Limb (tissue), 2 donors: ENCODE measurements at regions not wholly inside any gene's neighbourhood (a gene's known extent, or its start where the extent isn't known, plus 50 kb on each side); places are given as distances from the start of the nearest gene placed in this dataset.
"Not testable (repeated sequence)": the region's sequence is repeated elsewhere in the genome, so short reads cannot be mapped to it uniquely, and the experiment has no call there.

Source experiments
- DNase-seq, 2 donors: peaks; one replicate each; pipeline ENCODE4 v3.0.0-alpha.2; 2016; ENCODE audit errors: extremely low spot score in 2 of 2

- DNase-seq, result no peak
Observed at GRCh38 chr2:83291083-83291482, 1168.0 kb downstream of the SUCLG1 start.

- DNase-seq, result no peak
Observed at GRCh38 chr2:83282841-83283240, 1176.2 kb downstream of the SUCLG1 start.

- no peak for DNase-seq
Observed at GRCh38 chr2:83282043-83282795, 1176.9 kb downstream of the SUCLG1 start.

DNA sequence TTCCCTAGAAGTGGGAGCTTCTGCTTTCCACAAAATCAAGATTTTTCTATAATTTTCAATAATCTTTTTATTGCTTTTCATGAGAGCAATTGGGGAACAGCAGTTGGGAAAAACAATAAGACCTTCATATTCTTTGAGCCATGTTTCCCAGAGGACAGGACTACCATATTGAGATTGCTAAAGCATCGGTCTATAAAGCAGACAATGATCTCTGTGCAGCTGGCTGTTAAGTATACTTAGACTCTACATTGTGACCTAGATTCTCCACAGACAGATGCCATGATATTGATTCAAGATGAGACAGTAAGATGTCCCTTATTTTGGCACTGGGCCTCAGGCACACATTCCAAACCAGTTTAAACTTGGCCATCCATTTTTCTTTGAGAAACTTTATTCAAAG, 1178.7 kb downstream of the SUCLG1 start:
- DNase-seq, result no peak

DNA sequence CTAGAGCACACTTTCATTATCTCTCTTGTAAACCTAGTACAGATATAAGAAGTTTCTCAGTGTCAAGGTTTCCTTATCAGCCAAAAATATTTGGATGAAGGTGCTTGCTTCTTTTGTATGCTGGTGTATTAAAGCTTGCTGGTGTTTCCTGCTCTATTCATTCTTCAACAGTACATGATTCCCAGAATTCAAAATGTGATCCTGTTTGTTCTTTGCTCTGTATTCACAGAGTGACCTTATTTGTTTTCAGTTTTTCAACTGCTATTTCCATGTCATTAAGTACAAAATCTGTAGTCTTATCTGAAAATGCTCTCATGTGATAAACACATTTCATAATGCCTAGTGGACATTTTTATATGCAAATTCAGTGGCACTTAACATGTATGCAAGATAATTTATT, 1185.8 kb downstream of the SUCLG1 start:
- no peak for DNase-seq

DNA sequence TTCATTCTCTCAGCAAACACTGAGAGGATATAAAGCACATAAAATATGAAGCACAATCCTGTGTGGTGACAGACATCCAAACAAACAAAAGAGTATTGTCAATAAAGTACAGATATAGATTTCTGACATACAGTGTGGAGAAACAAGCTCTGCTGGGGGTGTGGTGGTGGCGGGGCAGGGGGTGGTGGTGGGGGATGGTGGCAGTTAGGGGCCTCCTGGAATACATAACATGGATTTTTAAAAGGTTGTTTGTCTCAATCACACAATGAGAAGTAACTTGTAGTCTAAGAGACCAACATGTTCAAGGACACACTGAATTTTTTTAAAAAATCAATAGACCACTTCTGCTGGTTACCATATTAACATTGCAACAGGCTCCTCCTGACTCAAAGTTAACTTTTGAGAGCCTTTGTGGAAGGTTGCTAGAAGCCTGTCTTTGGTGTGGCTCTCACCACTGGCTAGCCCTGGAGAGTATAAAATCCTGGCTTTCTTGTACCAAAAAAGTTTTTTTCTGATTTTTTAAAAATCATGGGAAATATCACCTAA, 1197.4 kb downstream of the SUCLG1 start:
- no peak for DNase-seq

DNA sequence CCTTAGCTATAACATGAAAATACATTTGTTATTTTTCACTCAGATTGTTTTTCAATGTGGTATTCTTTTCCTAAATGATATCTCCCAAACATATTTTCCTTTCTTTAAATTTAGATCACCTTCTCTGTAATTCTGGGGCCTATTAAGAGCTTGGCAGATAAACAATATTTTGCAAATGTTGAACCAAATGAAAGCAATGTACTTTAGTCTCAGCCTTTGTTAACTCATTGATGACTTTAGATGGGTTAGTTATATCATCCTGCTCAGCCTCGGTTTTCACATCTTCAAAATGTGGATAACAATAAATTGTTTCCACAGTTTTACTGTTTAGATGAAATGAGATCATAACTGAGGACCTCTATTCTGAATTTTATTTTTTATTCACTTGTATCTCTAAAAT, 1205.2 kb downstream of the SUCLG1 start:
- DNase-seq, result no peak

DNA sequence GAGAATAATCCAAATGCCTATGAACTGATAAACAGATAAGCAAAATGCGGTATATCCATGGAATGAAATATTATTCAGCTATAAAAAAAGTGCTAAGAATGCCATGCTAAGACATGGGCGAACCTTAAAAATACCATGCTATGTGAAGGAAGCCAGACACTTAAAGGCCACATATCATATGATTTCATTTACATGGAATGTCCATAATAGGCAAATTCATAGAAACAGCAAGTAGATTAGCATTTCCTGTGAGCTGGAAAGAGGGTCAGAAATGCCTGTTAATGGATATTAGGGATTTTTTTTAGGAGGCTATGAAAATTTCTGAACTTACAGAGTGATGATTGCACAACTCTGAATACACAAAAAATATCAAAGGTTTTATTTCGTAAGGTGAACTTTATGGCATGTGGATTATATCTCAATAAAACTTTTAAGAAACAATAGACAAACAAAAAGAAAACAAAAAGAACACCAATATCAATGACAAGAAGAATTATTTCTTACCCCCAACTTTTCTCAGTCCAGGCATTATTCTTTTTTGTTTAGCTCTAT, 1207.7 kb downstream of the SUCLG1 start:
- no peak for DNase-seq

- DNase-seq, result not testable (repeated sequence)
Observed at GRCh38 chr2:83245806-83246537, 1213.1 kb downstream of the SUCLG1 start.

- DNase-seq, result no peak
Observed at GRCh38 chr2:83240611-83241010, 1218.5 kb downstream of the SUCLG1 start.

- DNase-seq, result no peak
Observed at GRCh38 chr2:83238111-83238510, 1221.0 kb downstream of the SUCLG1 start.

DNA sequence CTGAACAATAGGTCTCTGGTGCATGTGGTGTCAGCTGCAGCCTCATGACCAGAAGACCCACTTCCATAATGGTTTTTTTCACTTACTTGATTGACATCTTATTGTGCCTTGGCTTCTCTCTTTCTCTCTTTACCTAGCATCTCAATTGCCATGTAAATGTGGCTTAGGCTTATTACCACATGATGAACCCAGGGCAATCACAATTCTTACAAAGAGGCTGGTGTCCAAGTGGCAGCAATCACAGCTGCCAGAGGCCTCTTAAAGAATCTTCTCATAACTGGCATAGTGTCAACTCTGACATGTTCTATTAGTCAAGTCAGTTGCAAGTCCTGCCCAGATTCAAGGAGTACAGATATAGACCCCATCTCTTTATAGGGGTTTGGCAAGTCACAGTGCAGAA, 1224.8 kb downstream of the SUCLG1 start:
- DNase-seq, result no peak

GRCh38 chr2:83233781-83234180, 1225.3 kb downstream of the SUCLG1 start:
- DNase-seq, result no peak

GRCh38 chr2:83233326-83233725, 1225.8 kb downstream of the SUCLG1 start:
- no peak for DNase-seq

DNA sequence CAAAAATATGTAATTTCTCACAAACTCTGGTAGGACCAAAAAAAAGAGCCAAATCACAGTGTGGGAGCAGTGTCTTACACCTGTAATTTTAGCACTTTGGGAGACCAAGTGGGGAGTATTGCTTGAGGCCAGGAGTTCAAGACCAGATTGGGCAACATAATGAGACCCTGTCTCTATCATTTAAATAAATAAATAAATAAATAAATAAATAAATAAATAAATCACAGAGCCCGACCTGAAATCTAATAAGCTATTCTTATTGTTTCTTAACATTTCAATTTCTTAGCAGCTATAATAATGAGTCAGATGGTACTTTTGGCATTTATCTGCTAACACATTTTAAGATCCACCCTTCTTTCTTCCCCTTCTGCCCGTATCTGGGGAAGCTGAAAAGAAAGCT, 1229.6 kb downstream of the SUCLG1 start:
- DNase-seq, result no peak

DNA sequence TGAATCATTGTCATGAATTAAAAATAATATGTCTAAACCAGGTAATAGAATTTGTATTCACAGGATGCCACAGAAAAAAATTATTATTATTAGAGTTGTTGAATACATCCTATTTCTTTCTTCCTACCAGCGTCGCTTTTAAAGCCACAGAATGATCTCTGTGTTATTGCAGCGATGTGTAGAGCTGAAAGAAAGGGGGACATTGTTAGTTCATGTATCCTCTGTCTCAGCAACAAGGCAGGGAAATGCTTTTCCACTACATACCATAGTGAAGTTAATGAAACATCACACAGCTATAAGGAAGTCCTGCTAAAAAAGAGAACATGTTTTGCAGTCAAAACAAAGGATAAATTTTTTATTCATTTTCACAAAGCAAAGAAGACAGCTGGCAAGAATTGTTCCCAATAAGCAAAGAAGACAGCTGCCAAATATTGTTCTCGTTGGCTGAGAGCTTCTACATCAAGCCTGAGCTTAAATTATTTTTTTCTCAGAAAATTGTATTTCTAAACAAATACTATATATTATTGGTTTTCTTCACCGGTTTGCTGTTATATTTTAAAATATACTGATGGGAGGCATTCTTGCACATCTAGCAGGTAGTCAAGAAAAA, 1234.4 kb downstream of the SUCLG1 start:
- peak in 1 of 2 donors; percentile 12 for DNase-seq

DNA sequence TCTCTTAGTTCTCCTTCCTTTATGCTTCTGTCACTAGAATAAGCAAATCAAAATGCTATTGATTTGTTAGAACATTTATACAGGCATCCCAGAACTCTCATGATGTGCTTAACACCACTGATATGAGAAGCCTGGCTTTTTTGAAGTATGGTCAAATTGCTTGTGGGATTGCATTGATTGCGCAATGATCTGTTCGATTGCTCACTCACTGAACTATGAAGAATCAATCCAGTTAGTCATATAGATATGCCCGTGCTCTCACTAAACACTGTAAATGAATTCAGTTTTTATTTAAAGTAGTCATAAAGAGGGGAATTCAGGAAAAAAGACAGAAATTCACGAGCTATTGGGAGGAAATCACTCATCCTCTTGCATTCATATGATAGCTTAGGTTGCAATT, 1237.8 kb downstream of the SUCLG1 start:
- no peak for DNase-seq

GRCh38 chr2:83217854-83218253, 1241.2 kb downstream of the SUCLG1 start:
- no peak for DNase-seq

DNA sequence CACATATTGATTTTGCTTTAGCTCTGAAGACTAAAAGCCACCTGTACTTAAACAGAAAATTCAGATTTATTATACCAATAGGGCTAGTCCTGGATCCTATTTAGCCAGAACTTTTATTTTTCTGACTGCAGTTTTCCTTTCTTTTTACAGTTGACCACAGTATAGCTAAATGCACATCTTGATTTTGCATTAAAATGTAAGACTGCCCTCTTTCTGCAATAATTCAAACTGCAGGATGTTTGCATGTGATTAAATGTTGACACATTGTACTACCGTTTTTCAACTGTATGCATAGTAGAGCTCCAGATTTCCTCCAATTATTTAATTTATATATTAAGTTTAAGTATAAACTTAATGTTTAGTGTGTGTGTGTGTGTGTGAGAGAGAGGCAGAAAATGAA, 1262.9 kb downstream of the SUCLG1 start:
- peak in 1 of 2 donors; percentile 73 for DNase-seq

DNA sequence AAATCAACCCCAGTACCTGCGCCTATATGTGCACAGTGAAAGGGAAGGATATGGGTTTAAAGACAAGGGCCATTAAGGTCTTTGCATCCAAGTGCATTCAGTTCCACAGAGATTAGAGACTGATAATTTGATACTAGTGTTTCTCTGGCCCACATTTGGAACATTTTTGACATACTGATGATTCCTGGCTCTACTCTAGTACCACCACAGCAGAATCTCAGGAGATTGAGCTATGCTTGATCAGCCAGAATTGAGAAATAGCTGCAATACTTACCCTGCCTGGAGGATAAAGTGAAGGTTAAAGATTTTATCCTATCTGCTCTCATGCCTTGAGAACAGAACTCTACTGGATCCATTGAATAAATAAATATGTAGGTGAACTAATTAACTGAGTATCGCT, 1267.8 kb downstream of the SUCLG1 start:
- DNase-seq, result no peak

DNA sequence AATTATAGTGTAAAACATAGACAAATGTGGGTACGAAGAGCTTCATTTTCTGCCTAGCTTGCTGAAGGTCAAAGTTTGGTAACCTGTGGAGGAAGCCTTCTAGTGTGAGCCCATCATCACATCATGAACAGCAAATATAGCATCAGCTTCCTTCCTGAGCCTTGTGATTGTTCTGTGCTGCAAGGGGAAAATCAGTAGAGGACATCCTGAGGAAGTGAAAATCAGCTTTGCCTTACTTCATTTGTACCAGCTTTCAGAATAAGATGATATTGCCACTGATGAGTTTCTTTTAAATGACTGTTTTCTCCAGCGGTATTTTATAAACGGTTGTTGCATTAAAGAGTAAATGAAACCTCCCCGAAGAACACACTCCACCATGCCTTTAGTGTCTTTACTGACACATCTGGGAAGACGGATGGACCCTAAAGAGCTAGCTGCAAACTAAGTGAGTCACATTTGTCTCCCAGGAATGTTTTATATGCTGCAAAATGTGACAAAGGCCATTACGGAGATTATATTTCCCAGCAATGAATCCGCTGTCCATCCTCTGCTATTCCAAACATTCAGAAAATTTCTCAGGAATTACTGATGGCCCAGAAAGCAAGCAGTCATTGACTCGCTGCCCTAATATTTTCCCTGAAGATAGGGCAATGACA, 1272.8 kb downstream of the SUCLG1 start:
- DNase-seq, result no peak
